A673 (cell line): ENCODE measurements at regions not wholly inside any gene's neighbourhood (a gene's known extent, or its start where the extent isn't known, plus 50 kb on each side); places are given as distances from the start of the nearest gene placed in this dataset.

Experiments
- BruUV-seq: library from RNA; stranded (reverse); fragments of 400-500 nt; replicated peaks from 2 replicates; lab custom pipeline; 2021; lab: Mats Ljungman, UMichigan
- CTCF ChIA-PET: fragments of 300-600 bp; sonication (Branson Sonifier 250); formaldehyde crosslinking; loops from one replicate; lab custom pipeline; 2022; ENCODE audit warnings: antibody characterized with exemption; lab: Charles Lee
- POLR2A ChIA-PET: fragments of 300-600 bp; sonication (Branson Sonifier 250); formaldehyde crosslinking; loops from one replicate; lab custom pipeline; 2022; ENCODE audit warnings: antibody characterized with exemption; ENCODE audit not compliant: low non-redundant PET; lab: Charles Lee
- DNase-seq: peaks from one replicate; pipeline ENCODE4 v3.0.0-alpha.2; 2015; ENCODE audit warnings: low spot score
- H3K27ac ChIP-seq: fragments of 200-600 bp; sonication (generic); 2 replicates; pipeline ENCODE4 v1.5.1; 2016; ENCODE audit warnings: mixed run types, low read depth, mild to moderate bottlenecking, mixed read lengths, antibody characterized with exemption, low read length; ENCODE audit not compliant: poor library complexity, severe bottlenecking
- H3K27me3 ChIP-seq: fragments of 200-600 bp; sonication (generic); replicated peaks from 2 replicates; pipeline ENCODE4 v1.6.1; 2017; ENCODE audit warnings: mixed run types, low read depth, mild to moderate bottlenecking, mixed read lengths, antibody characterized with exemption, low read length; ENCODE audit not compliant: insufficient read depth, poor library complexity
- H3K36me3 ChIP-seq: fragments of 200-600 bp; sonication (generic); 2 replicates; pipeline ENCODE4 v1.6.1; 2016; ENCODE audit warnings: mixed run types, mild to moderate bottlenecking, mixed read lengths, antibody characterized with exemption, low read length; ENCODE audit not compliant: insufficient read depth, poor library complexity, severe bottlenecking
- H3K4me1 ChIP-seq: fragments of 200-600 bp; sonication (generic); 2 replicates; pipeline ENCODE4 v1.6.1; 2017; ENCODE audit warnings: mixed run types, mild to moderate bottlenecking, mixed read lengths, antibody characterized with exemption, low read length; ENCODE audit not compliant: insufficient read depth, poor library complexity, severe bottlenecking
- H3K4me3 ChIP-seq: fragments of 200-600 bp; sonication (generic); 2 replicates; pipeline ENCODE4 v1.5.1; 2016; ENCODE audit warnings: low read depth, mixed run types, mild to moderate bottlenecking, mixed read lengths, low read length; ENCODE audit not compliant: poor library complexity, severe bottlenecking
- H3K9me3 ChIP-seq: fragments of 200-600 bp; sonication (generic); 2 replicates; pipeline ENCODE4 v1.6.1; 2016; ENCODE audit warnings: mixed run types, low read depth, mild to moderate bottlenecking, mixed read lengths, antibody characterized with exemption, low read length; ENCODE audit not compliant: poor library complexity, severe bottlenecking
- EZH2 ChIP-seq: fragments of 200-600 bp; sonication (generic); IDR thresholded peaks from 2 replicates; pipeline ENCODE4 v1.6.1; 2017; ENCODE audit warnings: borderline replicate concordance, low read depth, mild to moderate bottlenecking, mixed read lengths, antibody characterized with exemption, low read length; ENCODE audit not compliant: poor library complexity, severe bottlenecking
- intact Hi-C: fragments of 100-400 bp; cut with micrococcal nuclease; formaldehyde crosslinking; loops from one replicate; pipeline ENCODE4 v1.10.0; 2022; ENCODE audit not compliant: unreplicated experiment
- TF ChIP-seq, protein P1 (sequence below): fragments of 300-800, 200-600 bp; sonication (generic); conservative IDR thresholded peaks from 2 replicates; pipeline ENCODE4 v1.5.1; 2017; ENCODE audit warnings: low read depth, mild to moderate bottlenecking, antibody characterized with exemption, low read length, moderate library complexity, mixed read lengths

DNA sequence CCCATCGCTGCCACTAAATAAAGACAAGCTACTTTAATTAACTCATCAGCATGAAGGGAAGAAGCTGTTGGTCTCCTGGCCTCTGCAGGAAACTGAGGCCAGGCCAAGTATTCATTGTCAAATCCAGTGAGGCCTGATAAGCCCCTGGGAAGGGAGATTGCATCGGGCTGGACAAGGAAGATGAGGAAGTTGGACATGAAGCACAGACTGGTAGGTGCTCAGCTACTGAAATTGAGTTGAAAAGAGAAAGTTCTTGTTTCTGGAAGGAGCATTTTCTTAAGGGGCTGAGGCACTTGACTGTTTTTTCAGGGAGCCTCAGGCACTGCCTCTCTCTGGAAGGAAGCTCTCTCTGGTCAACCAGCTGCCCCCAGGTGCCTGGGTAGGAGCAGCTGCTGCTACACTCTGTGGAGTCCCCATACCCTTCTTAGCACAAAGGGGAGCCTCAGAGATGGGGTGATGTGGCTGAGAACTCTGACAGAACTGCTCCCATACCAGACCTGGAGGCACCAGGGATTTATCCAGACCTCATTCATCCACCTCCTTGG is 90.3 kb upstream of the IKZF1 start:
- ChIA-PET CTCF (no interaction called here), POLR2A (no interaction called here)
- TF ChIP-seq, protein P1, sequence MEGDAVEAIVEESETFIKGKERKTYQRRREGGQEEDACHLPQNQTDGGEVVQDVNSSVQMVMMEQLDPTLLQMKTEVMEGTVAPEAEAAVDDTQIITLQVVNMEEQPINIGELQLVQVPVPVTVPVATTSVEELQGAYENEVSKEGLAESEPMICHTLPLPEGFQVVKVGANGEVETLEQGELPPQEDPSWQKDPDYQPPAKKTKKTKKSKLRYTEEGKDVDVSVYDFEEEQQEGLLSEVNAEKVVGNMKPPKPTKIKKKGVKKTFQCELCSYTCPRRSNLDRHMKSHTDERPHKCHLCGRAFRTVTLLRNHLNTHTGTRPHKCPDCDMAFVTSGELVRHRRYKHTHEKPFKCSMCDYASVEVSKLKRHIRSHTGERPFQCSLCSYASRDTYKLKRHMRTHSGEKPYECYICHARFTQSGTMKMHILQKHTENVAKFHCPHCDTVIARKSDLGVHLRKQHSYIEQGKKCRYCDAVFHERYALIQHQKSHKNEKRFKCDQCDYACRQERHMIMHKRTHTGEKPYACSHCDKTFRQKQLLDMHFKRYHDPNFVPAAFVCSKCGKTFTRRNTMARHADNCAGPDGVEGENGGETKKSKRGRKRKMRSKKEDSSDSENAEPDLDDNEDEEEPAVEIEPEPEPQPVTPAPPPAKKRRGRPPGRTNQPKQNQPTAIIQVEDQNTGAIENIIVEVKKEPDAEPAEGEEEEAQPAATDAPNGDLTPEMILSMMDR = no peak
- TF ChIP-seq EZH2 = no peak
- DNase-seq = no peak
- intact Hi-C loops = no loop called here
- Histone ChIP-seq H3K4me1 (no peaks in the 10 kb centered on the region), H3K27me3 (no peaks in the 10 kb centered on the region), H3K36me3 (no peaks in the 10 kb centered on the region), H3K9me3 (no peaks in the 10 kb centered on the region), H3K4me3 (no peak overlapping the region), H3K27ac (no peak overlapping the region)
- no TSS peak for BruUV-seq

DNA sequence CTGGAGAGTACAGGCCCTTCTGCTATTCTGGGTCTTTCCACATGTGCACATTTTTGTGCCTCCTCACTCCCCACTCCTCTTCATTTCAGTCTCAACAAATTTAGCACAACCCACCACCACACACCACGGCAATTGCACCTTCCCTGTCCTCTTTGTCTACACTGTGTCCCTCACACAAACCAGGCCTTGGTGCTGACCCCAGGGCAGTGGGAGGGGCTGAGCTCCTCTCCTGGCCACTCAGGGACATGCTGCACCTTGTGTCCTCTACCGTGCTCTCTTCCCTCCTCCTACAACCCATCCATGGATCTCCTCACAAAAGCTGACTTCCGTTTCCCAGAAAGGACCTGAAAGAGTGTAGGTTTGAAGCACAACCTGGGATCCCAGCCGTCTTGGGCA is 90.9 kb upstream of the IKZF1 start:
- Histone ChIP-seq H3K36me3 (no peaks in the 10 kb centered on the region), H3K27me3 (no peaks in the 10 kb centered on the region), H3K27ac (no peak overlapping the region), H3K4me3 (no peak overlapping the region), H3K4me1 (no peaks in the 10 kb centered on the region), H3K9me3 (no peaks in the 10 kb centered on the region)
- no peak for TF ChIP-seq EZH2
- TF ChIP-seq, protein P1 = no peak
- CTCF ChIA-PET = no interaction called here
- POLR2A ChIA-PET = no interaction called here
- intact Hi-C loops = no loop called here
- BruUV-seq = no TSS peak
- DNase-seq = no peak

DNA sequence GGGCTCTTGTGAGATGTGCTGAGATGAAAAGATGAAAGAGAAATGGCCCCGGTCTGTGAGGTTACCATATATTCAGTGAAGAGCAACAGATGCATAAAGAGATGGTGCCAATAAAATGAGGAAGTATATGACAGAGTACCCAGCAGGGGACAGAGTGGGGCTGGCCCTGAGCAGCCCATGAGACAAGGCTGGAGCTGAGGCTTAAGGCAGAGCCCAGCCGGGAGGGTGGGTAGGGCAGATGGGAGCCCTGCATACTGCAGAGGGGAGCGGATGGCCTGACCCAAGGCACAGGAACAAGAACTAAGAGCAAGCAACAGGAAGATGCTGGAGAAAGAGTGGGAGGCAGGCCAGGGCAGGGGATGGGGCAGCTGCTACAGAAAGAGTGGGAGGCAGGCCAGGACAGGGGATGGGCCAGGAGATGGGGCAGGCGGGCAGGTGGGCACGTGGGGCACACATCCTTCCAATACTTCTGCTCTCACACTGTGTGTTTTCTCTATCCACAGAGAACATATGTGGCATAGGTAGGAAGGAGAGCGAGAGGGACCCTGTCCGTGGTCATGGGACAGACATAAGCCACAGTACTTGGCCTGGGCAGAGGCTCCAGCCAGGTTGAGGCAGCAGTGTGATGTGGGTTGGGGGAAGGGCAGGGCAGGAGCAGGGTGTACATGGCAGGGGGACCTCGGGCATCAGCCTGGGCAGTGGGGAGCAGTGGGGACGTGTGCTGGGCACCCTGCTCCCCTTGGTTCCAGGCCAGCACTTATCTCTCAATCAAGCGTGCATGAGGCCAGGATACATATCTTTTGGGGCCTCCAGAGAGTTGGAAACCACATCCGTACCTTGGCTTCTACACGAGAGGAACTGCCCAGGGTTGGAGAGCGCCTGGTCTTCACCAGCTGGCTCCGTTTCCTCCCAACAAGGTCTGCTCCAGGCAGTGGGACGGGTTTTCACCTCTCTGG is 91.6 kb upstream of the IKZF1 start:
- intact Hi-C loops = no loop called here
- CTCF ChIA-PET = no interaction called here
- POLR2A ChIA-PET = no interaction called here
- no peaks in the 10 kb centered on the region for H3K27me3 ChIP-seq
- TF ChIP-seq, protein P1 = no peak
- TF ChIP-seq EZH2 = no peak
- no peaks in the 10 kb centered on the region for H3K9me3 ChIP-seq
- H3K36me3 ChIP-seq = no peaks in the 10 kb centered on the region
- H3K27ac ChIP-seq = no peak overlapping the region
- H3K4me1 ChIP-seq = no peaks in the 10 kb centered on the region
- no TSS peak for BruUV-seq
- no peak overlapping the region for H3K4me3 ChIP-seq
- DNase-seq = no peak
